ENCODE measurements at regions not wholly inside any gene's neighbourhood (a gene's known extent, or its start where the extent isn't known, plus 50 kb on each side); places are given as distances from the start of the nearest gene placed in this dataset.

DNA sequence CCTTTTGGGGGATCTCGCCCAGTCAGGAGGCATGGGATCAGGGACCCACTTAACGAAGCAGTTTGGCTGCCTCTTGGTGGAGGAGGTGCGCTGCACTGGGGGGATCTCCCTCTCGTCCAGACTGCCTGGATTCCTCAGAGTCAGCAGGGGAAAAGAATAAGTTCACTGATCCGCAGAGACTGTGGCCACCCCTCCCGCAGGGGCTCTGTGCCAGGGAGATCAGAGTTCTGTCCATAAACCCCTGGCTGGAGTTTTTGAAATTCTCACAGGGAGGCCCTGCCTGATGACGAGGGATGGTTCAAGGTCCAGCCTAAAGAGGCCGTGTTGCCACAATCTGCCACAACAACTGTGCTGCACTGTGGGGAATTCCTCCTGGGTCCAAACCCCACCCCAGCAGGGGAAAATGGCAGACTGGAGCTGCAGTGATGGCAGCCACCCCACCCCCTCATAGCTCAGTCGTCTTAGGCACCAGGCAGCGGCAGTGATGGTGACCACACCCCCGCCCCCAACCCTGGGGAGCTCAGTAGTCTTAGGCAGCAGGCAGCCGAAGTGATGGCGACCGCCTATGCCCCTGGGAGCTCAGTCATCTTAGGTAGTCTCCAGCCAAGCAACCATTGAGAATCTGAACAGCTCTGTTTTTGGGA lies 273.8 kb upstream of the USP25 start:
- TF ChIP-seq, protein P1, sequence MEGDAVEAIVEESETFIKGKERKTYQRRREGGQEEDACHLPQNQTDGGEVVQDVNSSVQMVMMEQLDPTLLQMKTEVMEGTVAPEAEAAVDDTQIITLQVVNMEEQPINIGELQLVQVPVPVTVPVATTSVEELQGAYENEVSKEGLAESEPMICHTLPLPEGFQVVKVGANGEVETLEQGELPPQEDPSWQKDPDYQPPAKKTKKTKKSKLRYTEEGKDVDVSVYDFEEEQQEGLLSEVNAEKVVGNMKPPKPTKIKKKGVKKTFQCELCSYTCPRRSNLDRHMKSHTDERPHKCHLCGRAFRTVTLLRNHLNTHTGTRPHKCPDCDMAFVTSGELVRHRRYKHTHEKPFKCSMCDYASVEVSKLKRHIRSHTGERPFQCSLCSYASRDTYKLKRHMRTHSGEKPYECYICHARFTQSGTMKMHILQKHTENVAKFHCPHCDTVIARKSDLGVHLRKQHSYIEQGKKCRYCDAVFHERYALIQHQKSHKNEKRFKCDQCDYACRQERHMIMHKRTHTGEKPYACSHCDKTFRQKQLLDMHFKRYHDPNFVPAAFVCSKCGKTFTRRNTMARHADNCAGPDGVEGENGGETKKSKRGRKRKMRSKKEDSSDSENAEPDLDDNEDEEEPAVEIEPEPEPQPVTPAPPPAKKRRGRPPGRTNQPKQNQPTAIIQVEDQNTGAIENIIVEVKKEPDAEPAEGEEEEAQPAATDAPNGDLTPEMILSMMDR (IDR thresholded peaks at IDR 0.05), result no peak
- intact Hi-C loops (cut with DNase I), result no loop called here
- H3K27ac ChIP-seq, result no peak overlapping the region
- H3K36me3 ChIP-seq, result no peaks in the 10 kb centered on the region
- H3K4me3 ChIP-seq, result no peak overlapping the region
- no peak for DNase-seq
- H3K9me3 ChIP-seq, result peaks cover 5% of the 10 kb centered on the region
- no peaks in the 10 kb centered on the region for H3K4me1 ChIP-seq
- H3K27me3 ChIP-seq (ENCODE audit: low read depth), result no peaks in the 10 kb centered on the region
- no peak for ATAC-seq

DNA sequence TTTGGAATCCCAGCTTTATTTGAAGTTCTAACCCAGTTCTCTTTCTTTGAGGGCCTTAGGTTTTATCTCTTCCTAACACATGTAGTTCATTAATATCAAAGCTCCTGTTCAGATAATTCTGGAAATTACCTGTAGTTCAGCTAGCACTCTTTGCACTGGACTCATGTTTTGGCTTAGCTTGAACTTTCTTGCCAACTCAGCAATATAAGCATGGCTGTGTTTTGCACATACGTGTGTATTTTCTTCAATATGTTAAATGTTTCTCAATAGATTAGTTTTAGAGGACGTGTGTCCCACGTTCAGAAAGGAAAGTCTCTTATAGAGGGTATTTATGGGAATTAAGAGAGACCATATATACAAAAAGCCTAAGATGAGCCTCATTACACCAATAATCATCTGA lies 271.8 kb upstream of the USP25 start:
- intact Hi-C loops (cut with DNase I), result no loop called here

DNA sequence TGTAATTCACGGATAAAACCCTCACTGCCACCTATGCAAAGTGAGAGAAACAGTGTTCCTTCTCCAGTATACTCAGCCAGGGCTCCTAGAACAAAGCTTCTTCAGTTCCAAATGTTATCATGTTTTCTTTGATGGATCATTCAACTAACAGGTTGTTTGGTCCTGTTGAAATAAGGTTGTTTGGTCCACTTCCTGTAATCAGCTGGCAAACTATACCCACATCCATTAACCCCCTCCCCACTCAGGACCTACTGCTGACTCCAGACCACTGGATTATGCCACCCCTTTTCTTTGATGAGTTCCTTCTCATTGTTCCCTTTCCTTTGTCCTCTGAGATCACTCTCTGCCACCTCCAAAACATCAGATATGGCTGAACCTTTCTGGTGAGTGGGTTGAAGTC lies 267.7 kb upstream of the USP25 start:
- H3K4me3 ChIP-seq, result no peak overlapping the region
- no peak for ATAC-seq
- no peak for DNase-seq
- no peak overlapping the region for H3K27ac ChIP-seq
- TF ChIP-seq, protein P1 (IDR thresholded peaks at IDR 0.05), result no peak
- H3K4me1 ChIP-seq, result no peaks in the 10 kb centered on the region
- H3K27me3 ChIP-seq (ENCODE audit: low read depth), result no peaks in the 10 kb centered on the region
- intact Hi-C loops (cut with DNase I), result no loop called here
- no peaks in the 10 kb centered on the region for H3K9me3 ChIP-seq
- no peaks in the 10 kb centered on the region for H3K36me3 ChIP-seq

More for the DNA sequence above, 271.8 kb upstream of the USP25 start:
- Histone ChIP-seq H3K27me3 (ENCODE audit: low read depth) (no peaks in the 10 kb centered on the region), H3K27ac (no peak overlapping the region), H3K4me3 (no peak overlapping the region), H3K9me3 (no peaks in the 10 kb centered on the region), H3K4me1 (no peaks in the 10 kb centered on the region), H3K36me3 (no peaks in the 10 kb centered on the region)
- DNase-seq (no peak), ATAC-seq (no peak)
- TF ChIP-seq, protein P1 (IDR thresholded peaks at IDR 0.05), result no peak

DNA sequence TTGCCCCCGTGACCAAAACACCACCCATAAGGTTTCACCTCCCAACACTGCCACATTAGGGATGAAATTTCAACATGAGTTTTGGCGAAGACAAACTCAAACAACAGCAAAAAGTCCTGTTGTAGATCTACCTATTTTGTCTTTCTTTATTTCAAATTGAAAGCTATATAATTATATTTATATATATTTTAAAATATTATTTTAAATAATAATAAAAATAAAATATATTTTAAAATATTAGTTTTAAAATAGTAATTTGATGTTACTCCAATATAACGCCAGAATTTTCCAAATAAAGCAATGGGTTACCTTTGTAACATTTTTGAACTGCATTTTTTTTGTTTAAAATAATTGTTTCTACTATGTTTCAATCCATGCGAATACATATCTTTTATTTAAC lies 263.5 kb upstream of the USP25 start:
- Histone ChIP-seq H3K27me3 (ENCODE audit: low read depth) (no peaks in the 10 kb centered on the region), H3K36me3 (no peaks in the 10 kb centered on the region), H3K4me3 (no peak overlapping the region), H3K9me3 (no peaks in the 10 kb centered on the region), H3K4me1 (no peaks in the 10 kb centered on the region), H3K27ac (no peak overlapping the region)
- intact Hi-C loops (cut with DNase I), result no loop called here
- no peak for DNase-seq
- ATAC-seq, result no peak
- TF ChIP-seq, protein P1 (IDR thresholded peaks at IDR 0.05), result no peak

DNA sequence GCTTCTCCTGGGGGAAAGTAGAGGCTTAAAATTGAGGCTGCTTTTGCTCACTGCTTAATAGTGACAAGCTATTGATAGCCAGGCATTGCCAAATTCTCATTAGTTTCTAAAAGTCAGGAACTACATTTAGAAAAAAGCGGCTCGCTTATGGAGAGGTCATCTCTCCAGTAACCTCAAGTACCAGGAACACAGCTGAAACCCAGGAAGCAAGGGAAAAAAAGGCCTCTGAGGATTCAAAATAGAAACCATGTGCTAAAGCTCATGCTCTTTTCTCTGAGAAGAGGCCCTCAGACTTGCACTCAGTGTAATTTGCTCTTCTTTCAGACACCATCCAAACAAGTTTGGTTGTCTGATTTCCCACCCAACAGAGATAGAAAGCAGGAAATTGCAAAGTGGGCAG lies 261.4 kb upstream of the USP25 start:
- TF ChIP-seq, protein P1 (IDR thresholded peaks at IDR 0.05), result no peak
- H3K27me3 ChIP-seq (ENCODE audit: low read depth), result no peaks in the 10 kb centered on the region
- no peaks in the 10 kb centered on the region for H3K36me3 ChIP-seq
- no peak for ATAC-seq
- no peak overlapping the region for H3K4me3 ChIP-seq
- no peaks in the 10 kb centered on the region for H3K4me1 ChIP-seq
- H3K9me3 ChIP-seq, result no peaks in the 10 kb centered on the region
- no peak for DNase-seq
- no peak overlapping the region for H3K27ac ChIP-seq
- intact Hi-C loops (cut with DNase I), result no loop called here
